Stimulated activated CD8-positive, alpha-beta memory T cell treated with anti-CD3 and anti-CD28 coated beads, Interleukin-15, amount 100 ng/mL, for 24 hours (primary cell): ENCODE measurements at regions not wholly inside any gene's neighbourhood (a gene's known extent, or its start where the extent isn't known, plus 50 kb on each side); places are given as distances from the start of the nearest gene placed in this dataset.

Source experiments
- DNase-seq: peaks from one replicate; pipeline ENCODE4 v3.0.0-alpha.2; 2020; ENCODE audit warnings: low read depth

- DNase-seq, result no peak
Observed at GRCh38 chr5:118279540-118280294, 708.6 kb downstream of the DTWD2 start.

- no peak for DNase-seq
Observed at GRCh38 chr5:118270526-118270925, 717.8 kb downstream of the DTWD2 start.

- DNase-seq, result no peak
Observed at GRCh38 chr5:118258223-118258622, 730.1 kb downstream of the DTWD2 start.

GRCh38 chr5:118257066-118257465 is 731.3 kb downstream of the DTWD2 start:
- DNase-seq, result no peak

GRCh38 chr5:118253225-118254061 is 734.9 kb downstream of the DTWD2 start:
- no peak for DNase-seq

- no peak for DNase-seq
Observed at GRCh38 chr5:118249386-118249785, 739.0 kb downstream of the DTWD2 start.

- no peak for DNase-seq
Observed at GRCh38 chr5:118247458-118247857, 740.9 kb downstream of the DTWD2 start.

GRCh38 chr5:118243613-118244012 is 744.7 kb downstream of the DTWD2 start:
- DNase-seq, result no peak

GRCh38 chr5:118243068-118243467 is 745.3 kb downstream of the DTWD2 start:
- DNase-seq, result no peak

- DNase-seq, result no peak
Observed at GRCh38 chr5:118236108-118236849, 752.1 kb downstream of the DTWD2 start.

GRCh38 chr5:118233606-118234005 is 754.7 kb downstream of the DTWD2 start:
- DNase-seq, result no peak

- no peak for DNase-seq
Observed at GRCh38 chr5:118228489-118228888, 759.9 kb downstream of the DTWD2 start.

- no peak for DNase-seq
Observed at GRCh38 chr5:118224546-118224945, 763.8 kb downstream of the DTWD2 start.

GRCh38 chr5:118220556-118221195 is 767.7 kb downstream of the DTWD2 start:
- no peak for DNase-seq

- DNase-seq, result no peak
Observed at GRCh38 chr5:118211606-118212005, 776.7 kb downstream of the DTWD2 start.

- no peak for DNase-seq
Observed at GRCh38 chr5:118208031-118208453, 780.3 kb downstream of the DTWD2 start.

GRCh38 chr5:118199801-118200200 is 788.5 kb downstream of the DTWD2 start:
- DNase-seq, result no peak

- DNase-seq, result no peak
Observed at GRCh38 chr5:118196229-118196628, 792.1 kb downstream of the DTWD2 start.

GRCh38 chr5:118195211-118195610 is 793.1 kb downstream of the DTWD2 start:
- no peak for DNase-seq

- DNase-seq, result no peak
Observed at GRCh38 chr5:118193194-118193905, 795.0 kb downstream of the DTWD2 start.

GRCh38 chr5:118185018-118185417 is 803.3 kb downstream of the DTWD2 start:
- no peak for DNase-seq
